Osteoblast (primary cell): ENCODE measurements at regions not wholly inside any gene's neighbourhood (a gene's known extent, or its start where the extent isn't known, plus 50 kb on each side); places are given as distances from the start of the nearest gene placed in this dataset.

Experiments
- DNase-seq: peaks from one replicate; pipeline ENCODE4 v3.0.0; 2011; ENCODE audit warnings: low spot score, mixed read lengths; ENCODE audit not compliant: insufficient read length; ENCODE audit errors: missing footprints
- H2AFZ ChIP-seq: 2 replicates; pipeline ENCODE4 v1.6.0; 2011; ENCODE audit warnings: mild to moderate bottlenecking, low read length
- H3K27ac ChIP-seq: 2 replicates; pipeline ENCODE4 v1.5.1; 2011; ENCODE audit warnings: mild to moderate bottlenecking, low read depth, low read length, moderate library complexity
- H3K27me3 ChIP-seq: 2 replicates; pipeline ENCODE4 v1.6.0; 2012; ENCODE audit warnings: mild to moderate bottlenecking, control low read depth, inconsistent platforms, low read length, moderate library complexity; ENCODE audit not compliant: insufficient read depth
- H3K36me3 ChIP-seq: 2 replicates; pipeline ENCODE4 v1.5.1; 2011; ENCODE audit warnings: mild to moderate bottlenecking, low read length, control low read depth, moderate library complexity; ENCODE audit not compliant: insufficient read depth
- H3K4me1 ChIP-seq: 2 replicates; pipeline ENCODE4 v1.5.1; 2011; ENCODE audit warnings: mild to moderate bottlenecking, low read length, control low read depth, moderate library complexity; ENCODE audit not compliant: insufficient read depth
- H3K4me2 ChIP-seq: 2 replicates; pipeline ENCODE4 v1.6.0; 2011; ENCODE audit warnings: mild to moderate bottlenecking, low read length; ENCODE audit not compliant: insufficient read depth
- H3K4me3 ChIP-seq: fragments of 200-600 bp; sonication (generic); 3 replicates; pipeline ENCODE4 v1.5.1; 2012; ENCODE audit warnings: mild to moderate bottlenecking, low read length, inconsistent platforms; ENCODE audit not compliant: insufficient read depth
- H3K79me2 ChIP-seq: 2 replicates; pipeline ENCODE4 v1.6.0; 2012; ENCODE audit warnings: mild to moderate bottlenecking, low read length, control low read depth, inconsistent platforms; ENCODE audit not compliant: insufficient read depth
- H3K9me3 ChIP-seq: 2 replicates; pipeline ENCODE4 v1.5.1; 2011; ENCODE audit warnings: low read depth, low read length, control low read depth
- H4K20me1 ChIP-seq: 2 replicates; pipeline ENCODE4 v1.6.0; 2012; ENCODE audit warnings: mild to moderate bottlenecking, low read length, control low read depth; ENCODE audit not compliant: insufficient read depth
- CTCF ChIP-seq: IDR thresholded peaks from 2 replicates; pipeline ENCODE4 v1.5.1; 2011; ENCODE audit warnings: mild to moderate bottlenecking, low read depth, low read length, moderate library complexity; ENCODE audit errors: extremely low read depth

GRCh38 chr6:93183531-93183972, 235.8 kb downstream of the EPHA7 start:
- no peak overlapping the region for H3K27ac ChIP-seq
- no peaks in the 10 kb centered on the region for H3K9me3 ChIP-seq
- H3K79me2 ChIP-seq: no peaks in the 10 kb centered on the region
- H3K36me3 ChIP-seq: no peaks in the 10 kb centered on the region
- no peak for TF ChIP-seq CTCF
- H3K27me3 ChIP-seq: no peaks in the 10 kb centered on the region
- no peaks in the 10 kb centered on the region for H4K20me1 ChIP-seq
- H2AFZ ChIP-seq: no peak overlapping the region
- H3K4me3 ChIP-seq: no peak overlapping the region
- H3K4me1 ChIP-seq: no peaks in the 10 kb centered on the region
- no peak overlapping the region for H3K4me2 ChIP-seq
- no peak for DNase-seq

GRCh38 chr6:93182938-93183479, 236.3 kb downstream of the EPHA7 start:
- no peak for TF ChIP-seq CTCF
- no peak overlapping the region for H3K27ac ChIP-seq

GRCh38 chr6:93177918-93178317, 241.4 kb downstream of the EPHA7 start:
- Histone ChIP-seq H3K36me3 (no peaks in the 10 kb centered on the region), H3K9me3 (no peaks in the 10 kb centered on the region), H3K4me3 (no peak overlapping the region), H3K27ac (no peak overlapping the region), H2AFZ (no peak overlapping the region), H3K79me2 (no peaks in the 10 kb centered on the region), H3K4me1 (no peaks in the 10 kb centered on the region), H3K27me3 (no peaks in the 10 kb centered on the region), H4K20me1 (no peaks in the 10 kb centered on the region), H3K4me2 (no peak overlapping the region)
- no peak for DNase-seq
- no peak for TF ChIP-seq CTCF

More at GRCh38 chr6:93182938-93183479, 236.3 kb downstream of the EPHA7 start:
- Histone ChIP-seq H3K27me3 (no peaks in the 10 kb centered on the region), H2AFZ (no peak overlapping the region), H3K4me2 (no peak overlapping the region), H3K9me3 (no peaks in the 10 kb centered on the region), H3K4me3 (no peak overlapping the region), H3K4me1 (no peaks in the 10 kb centered on the region), H3K79me2 (no peaks in the 10 kb centered on the region), H3K36me3 (no peaks in the 10 kb centered on the region), H4K20me1 (no peaks in the 10 kb centered on the region)
- no peak for DNase-seq

GRCh38 chr6:93177438-93177837, 241.9 kb downstream of the EPHA7 start:
- Histone ChIP-seq H3K79me2 (no peaks in the 10 kb centered on the region), H3K36me3 (no peaks in the 10 kb centered on the region), H3K4me1 (no peaks in the 10 kb centered on the region), H2AFZ (no peak overlapping the region), H3K27ac (no peak overlapping the region), H3K4me2 (no peak overlapping the region), H3K4me3 (no peak overlapping the region), H3K27me3 (no peaks in the 10 kb centered on the region), H4K20me1 (no peaks in the 10 kb centered on the region), H3K9me3 (no peaks in the 10 kb centered on the region)
- TF ChIP-seq CTCF: no peak
- DNase-seq: no peak
